GM20000 (cell line): ENCODE measurements at regions not wholly inside any gene's neighbourhood (a gene's known extent, or its start where the extent isn't known, plus 50 kb on each side); places are given as distances from the start of the nearest gene placed in this dataset.
A peak's percentile ranks its signal among the peaks of the same experiment; 100 is the strongest.

Source experiments
- DNase-seq: peaks from one replicate; pipeline ENCODE4 v3.0.0; 2012; ENCODE audit warnings: low spot score
- TF ChIP-seq, protein P1 (sequence below): IDR thresholded peaks from 2 replicates; pipeline ENCODE4 v1.5.1; 2012; ENCODE audit warnings: mild to moderate bottlenecking, control low read depth; ENCODE audit errors: extremely low read depth, missing control alignments

GRCh38 chr18:45275367-45276113 is 339.7 kb upstream of the SLC14A2 start:
- DNase-seq = peak; percentile 18
- TF ChIP-seq, protein P1, sequence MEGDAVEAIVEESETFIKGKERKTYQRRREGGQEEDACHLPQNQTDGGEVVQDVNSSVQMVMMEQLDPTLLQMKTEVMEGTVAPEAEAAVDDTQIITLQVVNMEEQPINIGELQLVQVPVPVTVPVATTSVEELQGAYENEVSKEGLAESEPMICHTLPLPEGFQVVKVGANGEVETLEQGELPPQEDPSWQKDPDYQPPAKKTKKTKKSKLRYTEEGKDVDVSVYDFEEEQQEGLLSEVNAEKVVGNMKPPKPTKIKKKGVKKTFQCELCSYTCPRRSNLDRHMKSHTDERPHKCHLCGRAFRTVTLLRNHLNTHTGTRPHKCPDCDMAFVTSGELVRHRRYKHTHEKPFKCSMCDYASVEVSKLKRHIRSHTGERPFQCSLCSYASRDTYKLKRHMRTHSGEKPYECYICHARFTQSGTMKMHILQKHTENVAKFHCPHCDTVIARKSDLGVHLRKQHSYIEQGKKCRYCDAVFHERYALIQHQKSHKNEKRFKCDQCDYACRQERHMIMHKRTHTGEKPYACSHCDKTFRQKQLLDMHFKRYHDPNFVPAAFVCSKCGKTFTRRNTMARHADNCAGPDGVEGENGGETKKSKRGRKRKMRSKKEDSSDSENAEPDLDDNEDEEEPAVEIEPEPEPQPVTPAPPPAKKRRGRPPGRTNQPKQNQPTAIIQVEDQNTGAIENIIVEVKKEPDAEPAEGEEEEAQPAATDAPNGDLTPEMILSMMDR = peak; percentile 40

DNA sequence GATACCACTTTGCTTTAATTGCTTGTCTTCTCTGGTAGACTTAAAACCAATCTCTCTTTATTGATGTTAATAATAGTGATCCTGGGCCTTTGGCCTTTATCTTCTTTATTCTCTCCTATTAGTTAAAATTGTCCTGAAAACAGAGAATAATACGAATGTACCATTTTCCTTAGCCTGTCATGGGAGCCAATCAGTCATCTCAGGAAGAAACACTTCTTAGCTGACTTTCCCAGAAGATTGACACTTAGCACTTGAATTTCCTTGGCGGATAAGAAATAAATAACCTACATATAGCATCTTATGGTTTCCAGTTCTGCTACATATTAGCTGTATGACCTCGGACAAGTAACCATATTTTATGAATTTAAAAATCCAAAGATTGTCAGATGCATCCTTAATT is 338.4 kb upstream of the SLC14A2 start:
- DNase-seq = no peak
- TF ChIP-seq, protein P1 = no peak

DNA sequence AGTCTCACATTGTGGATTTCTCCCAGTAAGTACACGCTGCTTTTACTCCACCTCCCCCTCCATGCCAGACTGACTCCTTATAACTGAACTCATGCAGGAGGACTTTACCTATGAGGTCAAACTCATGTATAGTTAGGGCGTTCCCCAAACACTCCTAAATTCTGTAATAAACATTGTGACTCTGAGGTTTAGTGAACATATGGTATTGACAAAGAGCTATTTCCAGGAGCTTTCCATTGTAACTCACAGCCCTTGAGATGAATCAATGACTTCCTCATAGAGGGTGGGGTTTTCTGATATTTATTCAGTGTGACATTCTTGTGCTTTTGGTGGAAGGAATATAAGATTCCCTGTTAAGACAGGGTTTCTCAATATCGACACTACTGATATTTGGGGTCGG is 337.4 kb upstream of the SLC14A2 start:
- TF ChIP-seq, protein P1 = no peak
- no peak for DNase-seq

DNA sequence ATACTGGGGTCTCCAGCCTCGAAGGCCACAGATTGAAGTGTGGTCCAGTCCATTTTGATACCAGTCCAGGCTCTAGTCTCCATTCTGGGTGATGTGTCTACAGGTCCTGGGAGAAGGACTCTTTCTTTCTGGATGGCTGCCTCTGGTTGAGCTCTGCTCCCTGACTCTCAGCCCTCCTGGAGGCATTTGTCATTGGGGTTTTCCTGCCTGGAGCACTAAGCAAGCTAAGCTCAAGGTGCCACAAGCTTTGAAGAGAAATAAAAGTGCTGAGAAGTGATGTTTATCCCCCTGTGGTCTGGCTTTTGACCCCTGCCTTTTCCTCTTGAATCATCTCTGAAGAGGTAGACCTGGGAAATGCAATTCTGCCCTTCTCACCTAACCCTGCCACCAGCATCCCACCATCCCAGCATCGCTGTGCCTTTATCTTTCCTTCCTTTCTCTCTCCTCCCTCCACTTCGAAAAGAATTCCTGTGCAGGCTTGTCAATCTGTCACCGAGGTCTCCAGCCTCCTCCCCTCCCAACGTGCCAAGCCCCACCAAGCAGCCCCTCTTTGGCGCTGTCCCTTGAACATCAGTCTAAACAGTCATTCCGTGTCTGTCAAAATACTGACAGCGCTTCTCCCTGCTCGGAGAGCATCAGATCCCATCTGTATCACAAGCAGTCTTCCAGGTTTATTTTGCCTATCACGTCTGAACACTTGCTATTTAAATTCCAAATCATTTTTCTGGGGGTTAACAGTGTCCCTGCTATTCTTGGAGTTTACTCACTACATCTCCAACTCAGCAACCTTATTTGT is 334.6 kb upstream of the SLC14A2 start:
- TF ChIP-seq, protein P1 = no peak
- DNase-seq = no peak

DNA sequence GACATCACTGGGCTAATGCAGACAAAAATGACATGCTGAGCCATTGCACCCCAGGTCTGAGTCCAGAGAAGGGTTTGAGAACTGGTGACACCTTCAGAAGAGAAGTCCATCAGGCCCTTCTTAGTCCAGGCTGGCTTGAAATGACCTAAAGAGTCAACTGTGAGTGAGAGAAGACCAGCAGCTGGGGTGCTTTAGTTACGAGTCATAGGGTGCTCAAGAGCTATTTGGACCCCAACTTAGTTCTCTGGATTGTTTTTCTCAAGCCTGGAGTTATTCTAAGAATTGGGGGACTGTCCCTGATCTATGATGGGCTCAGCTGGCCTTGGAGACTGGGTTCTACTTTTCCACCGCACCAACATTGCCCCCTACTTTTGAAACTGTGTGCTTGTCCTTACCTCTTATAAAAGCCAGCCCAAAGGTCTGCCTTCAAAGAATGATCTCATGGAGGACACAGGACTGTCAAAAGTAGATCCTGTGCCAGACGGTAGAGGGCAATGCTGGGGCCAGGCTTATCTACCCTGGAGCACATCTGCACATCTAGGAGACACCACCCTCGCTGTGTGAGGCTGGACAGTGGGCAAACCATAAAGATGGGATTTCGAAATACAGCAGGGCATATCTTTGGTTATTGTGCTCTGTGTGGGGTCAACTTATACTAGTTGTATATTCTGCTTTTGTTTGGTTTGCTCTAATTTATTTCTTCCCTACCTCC is 333.0 kb upstream of the SLC14A2 start:
- TF ChIP-seq, protein P1 = no peak
- no peak for DNase-seq

DNA sequence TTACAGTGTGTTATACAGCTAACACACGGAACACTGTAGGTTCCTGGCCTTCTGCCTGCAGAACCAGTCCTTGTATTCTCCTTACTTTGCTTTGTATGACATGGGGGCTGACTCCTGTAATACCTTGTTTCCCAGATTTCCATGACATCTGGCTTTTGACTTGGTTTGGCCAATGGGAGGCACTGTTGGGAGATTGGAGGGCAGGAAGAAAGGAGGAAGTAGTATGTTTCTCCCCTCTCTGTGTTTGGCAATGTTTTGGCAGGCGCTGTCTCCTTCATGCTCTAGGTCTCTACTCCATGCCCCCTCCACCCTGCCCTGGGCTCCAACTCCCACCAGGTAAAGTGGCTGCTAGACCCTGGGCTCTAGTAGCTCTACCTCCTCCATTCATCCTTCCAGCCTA is 331.1 kb upstream of the SLC14A2 start:
- TF ChIP-seq, protein P1 = no peak

DNA sequence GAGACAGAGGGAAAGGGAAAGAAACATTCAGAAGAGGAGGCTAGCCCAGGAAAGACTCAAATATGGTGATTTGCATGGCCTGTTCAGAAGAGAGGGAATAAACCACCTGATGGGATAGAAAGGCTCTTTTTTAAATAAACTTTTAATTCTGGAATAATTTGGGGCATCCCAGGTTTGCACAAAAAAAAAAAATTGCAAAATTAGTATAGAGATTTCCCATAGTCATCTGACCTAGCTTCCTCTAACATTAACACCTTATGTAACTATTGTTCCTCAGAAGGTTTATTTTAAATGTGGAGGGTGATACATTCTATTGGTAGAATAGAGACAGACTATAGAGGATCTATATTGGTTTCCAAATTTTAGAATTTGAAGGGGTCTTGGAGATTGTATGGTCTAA is 330.4 kb upstream of the SLC14A2 start:
- TF ChIP-seq, protein P1 = no peak
- DNase-seq = no peak

More for the DNA sequence above, 331.1 kb upstream of the SLC14A2 start:
- DNase-seq = no peak
